Kidney (tissue), 13 donors: ENCODE measurements at regions not wholly inside any gene's neighbourhood (a gene's known extent, or its start where the extent isn't known, plus 50 kb on each side); places are given as distances from the start of the nearest gene placed in this dataset.

Experiments used
- DNase-seq, 5 donors: peaks; one replicate each; pipeline ENCODE4 v3.0.0-alpha.2; 2013 to 2020
- FAIRE-seq: peaks from 2 replicates; lab custom pipeline; 2012; peaks lifted over from hg19 to GRCh38; lab: Jason Lieb, UNC
- H3K27ac ChIP-seq, 2 donors: one replicate each; pipeline ENCODE4 v1.7.0; 2013; ENCODE audit warnings: low read depth in 2 of 2, low read length in 2 of 2, inconsistent platforms in 1 of 2
- H3K27me3 ChIP-seq: one replicate; pipeline ENCODE4 v1.7.1; 2013; ENCODE audit warnings: low read length, inconsistent platforms; ENCODE audit not compliant: control insufficient read depth, insufficient read depth
- H3K36me3 ChIP-seq, 3 donors: one replicate each; pipeline versions ENCODE4 v1.7.0 to v1.7.1; 2013; ENCODE audit warnings: low read length in 3 of 3, control low read depth in 1 of 3, inconsistent platforms in 1 of 3; ENCODE audit not compliant: insufficient read depth in 3 of 3, control insufficient read depth in 2 of 3
- H3K4me1 ChIP-seq, 3 donors: one replicate each; pipeline versions ENCODE4 v1.7.0 to v1.7.1; 2013; ENCODE audit warnings: low read length in 3 of 3, inconsistent platforms in 1 of 3, low read depth in 1 of 3; ENCODE audit not compliant: control insufficient read depth in 2 of 3, insufficient read depth in 2 of 3
- H3K4me3 ChIP-seq, 3 donors: one replicate each; pipeline versions ENCODE4 v1.7.0 to v1.8.1; 2013; ENCODE audit warnings: low read length in 3 of 3, control low read depth in 1 of 3, inconsistent platforms in 1 of 3
- H3K9ac ChIP-seq, 3 donors: one replicate each; pipeline versions ENCODE4 v1.7.0 to v1.7.1; 2013; ENCODE audit warnings: low read length in 3 of 3, control low read depth in 1 of 3, inconsistent platforms in 1 of 3
- H3K9me3 ChIP-seq, 3 donors: one replicate each; pipeline versions ENCODE4 v1.7.0 to v1.7.1; 2013; ENCODE audit warnings: low read length in 3 of 3, control low read depth in 1 of 3, inconsistent platforms in 1 of 3; ENCODE audit not compliant: control insufficient read depth in 2 of 3, insufficient read depth in 1 of 3
- CTCF ChIP-seq: IDR thresholded peaks from 3 replicates; pipeline ENCODE4 v1.5.1; 2012; ENCODE audit warnings: mild to moderate bottlenecking, moderate library complexity, borderline replicate concordance; ENCODE audit not compliant: insufficient read depth; ENCODE audit errors: extremely low read depth
- intact Hi-C: fragments of 100-400 bp; cut with DNase I; formaldehyde crosslinking; loops from one replicate; pipeline ENCODE4 v1.11.1; 2022
- donor health status: control.
- donor health status: control.
- donor health status: control.
- donor health status: control.
- donor health status: control.
- donor health status: DM: yes; HTN: yes; CAD: no.
- donor health status: Normal renal cell carcinoma (clear cell type).

DNA sequence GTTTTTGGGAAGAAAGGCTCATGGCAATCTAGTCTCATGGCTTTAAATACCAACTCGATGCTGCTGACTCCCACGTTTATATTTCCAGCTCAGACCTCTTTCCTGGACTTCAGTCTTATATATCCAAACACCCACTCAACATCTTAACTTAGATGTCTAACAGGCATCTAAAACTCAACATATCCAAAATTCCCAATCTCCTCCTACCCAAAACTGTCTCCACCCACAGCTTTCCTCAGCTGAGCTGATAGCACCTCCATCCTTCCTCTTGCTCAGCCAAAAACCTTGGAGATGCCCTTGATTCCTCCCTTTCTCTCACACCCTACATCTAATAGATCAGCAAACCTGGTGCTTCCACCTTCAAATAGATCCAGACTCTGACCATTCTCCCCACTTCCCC is 202.5 kb downstream of the TLE3 start:
- FAIRE-seq: no peak
- intact Hi-C loops: no loop called here
- Histone ChIP-seq H3K9me3 (no peaks in the 10 kb centered on the region), H3K27me3 (no peaks in the 10 kb centered on the region), H3K4me1 (no peaks in the 10 kb centered on the region), H3K9ac (no peak overlapping the region), H3K27ac (no peak overlapping the region), H3K4me3 (no peak overlapping the region), H3K36me3 (no peaks in the 10 kb centered on the region)
- TF ChIP-seq CTCF: no peak
- no peak for DNase-seq

DNA sequence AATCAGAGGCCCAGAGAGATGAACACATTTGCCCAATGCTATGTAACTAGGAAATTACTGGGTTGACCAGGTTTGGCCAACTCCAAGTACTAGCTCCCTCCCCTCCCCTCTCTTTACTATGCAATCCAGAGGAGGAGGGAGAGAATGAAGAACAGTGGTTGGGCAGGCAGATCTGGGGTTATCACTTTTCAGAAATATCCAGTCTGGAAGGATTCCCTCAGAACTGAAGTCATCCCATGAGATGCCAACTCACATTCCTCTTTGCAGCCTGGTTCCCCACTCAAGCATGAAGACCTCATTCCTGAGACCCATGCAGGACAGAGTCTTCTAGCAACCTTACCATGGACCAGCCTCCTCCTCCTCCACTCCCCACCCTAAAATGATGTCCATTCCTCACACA is 201.1 kb downstream of the TLE3 start:
- no peak overlapping the region for H3K9ac ChIP-seq
- H3K27me3 ChIP-seq: no peaks in the 10 kb centered on the region

GRCh38 chr15:69897061-69897460 is 200.7 kb downstream of the TLE3 start:
- H3K4me3 ChIP-seq: no peak overlapping the region
- H3K4me1 ChIP-seq: no peaks in the 10 kb centered on the region
- H3K27me3 ChIP-seq: no peaks in the 10 kb centered on the region
- FAIRE-seq: no peak
- H3K9ac ChIP-seq: no peak overlapping the region
- H3K27ac ChIP-seq: no peak overlapping the region
- intact Hi-C loops: no loop called here
- no peak for DNase-seq
- H3K36me3 ChIP-seq: no peaks in the 10 kb centered on the region
- no peaks in the 10 kb centered on the region for H3K9me3 ChIP-seq
- no peak for TF ChIP-seq CTCF

More for the DNA sequence above, 201.1 kb downstream of the TLE3 start:
- H3K36me3 ChIP-seq: no peaks in the 10 kb centered on the region
- no peaks in the 10 kb centered on the region for H3K9me3 ChIP-seq
- no peak for FAIRE-seq
- no peak overlapping the region for H3K27ac ChIP-seq
- H3K4me3 ChIP-seq: no peak overlapping the region
- no peak for TF ChIP-seq CTCF
- no peaks in the 10 kb centered on the region for H3K4me1 ChIP-seq
- no peak for DNase-seq
- intact Hi-C loops: no loop called here

DNA sequence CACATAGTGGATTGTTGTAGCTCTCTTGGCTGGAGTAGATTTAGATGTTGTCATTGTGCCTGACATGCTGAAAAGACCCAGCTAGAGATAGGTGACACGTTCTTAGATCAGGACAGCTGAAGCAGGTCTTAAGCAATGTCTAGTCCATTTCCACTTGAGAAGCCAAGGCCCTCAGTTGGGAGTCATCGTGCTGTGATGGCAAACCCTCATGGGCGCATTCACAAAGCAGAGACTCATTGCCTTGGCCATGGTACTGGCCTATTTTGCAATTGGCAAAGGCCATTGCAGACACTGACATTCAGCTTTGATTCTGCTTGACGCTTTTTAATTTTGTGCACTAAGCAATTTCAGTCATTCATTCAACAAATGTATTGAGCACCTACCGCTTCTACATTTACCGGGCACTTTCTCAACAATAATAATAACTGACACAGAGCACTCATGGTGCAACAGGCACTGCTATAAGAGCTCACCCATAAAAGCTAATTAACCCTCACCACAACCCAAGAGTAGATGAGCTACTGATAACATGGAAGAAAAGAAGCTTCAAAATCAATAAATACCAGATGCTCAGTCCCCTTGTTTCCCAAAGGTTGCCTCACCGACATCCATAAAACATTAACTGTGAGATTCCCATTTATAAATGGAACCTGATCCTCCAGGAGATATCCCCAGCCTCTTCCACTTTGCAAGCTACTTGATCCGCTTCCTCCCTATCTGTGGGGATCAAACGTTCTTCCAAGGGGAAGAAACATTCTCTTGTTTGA is 200.1 kb downstream of the TLE3 start:
- Histone ChIP-seq H3K4me3 (no peak overlapping the region), H3K4me1 (no peaks in the 10 kb centered on the region), H3K9ac (no peak overlapping the region), H3K27me3 (no peaks in the 10 kb centered on the region), H3K36me3 (no peaks in the 10 kb centered on the region), H3K27ac (no peak overlapping the region), H3K9me3 (no peaks in the 10 kb centered on the region)
- FAIRE-seq (no peak), DNase-seq (no peak)
- no peak for TF ChIP-seq CTCF
- intact Hi-C loops: no loop called here
